CD14-positive monocyte (primary cell): ENCODE measurements at regions not wholly inside any gene's neighbourhood (a gene's known extent, or its start where the extent isn't known, plus 50 kb on each side); places are given as distances from the start of the nearest gene placed in this dataset.

Experiments
- DNase-seq, 3 donors: peaks; one replicate each; pipeline ENCODE4 v3.0.0-alpha.2; 2011 to 2022
- H2AFZ ChIP-seq: 2 replicates; pipeline ENCODE4 v1.6.0; 2012; ENCODE audit warnings: mild to moderate bottlenecking, low read depth, low read length, inconsistent platforms; ENCODE audit not compliant: insufficient read depth, poor library complexity, severe bottlenecking
- H3K27ac ChIP-seq, 2 donors: 1 replicate in 1 of 2; 2 replicates in 1 of 2; pipeline ENCODE4 v1.5.1; 2012 to 2013; ENCODE audit warnings: low read length in 2 of 2, control low read depth in 1 of 2, inconsistent platforms in 1 of 2, low read depth in 1 of 2, mild to moderate bottlenecking in 1 of 2
- H3K27me3 ChIP-seq, 2 donors: one replicate each; pipeline versions ENCODE4 v1.6.0 to v1.6.1; 2011 to 2013; ENCODE audit warnings: low read length in 2 of 2; ENCODE audit not compliant: control insufficient read depth in 2 of 2, insufficient read depth in 2 of 2
- H3K36me3 ChIP-seq, 2 donors: replicated peaks in 1 of 2; 1 replicate in 1 of 2; 2 replicates in 1 of 2; pipeline versions ENCODE4 v1.5.1 to v1.6.1; 2012 to 2013; ENCODE audit warnings: low read length in 2 of 2, control low read depth in 1 of 2, inconsistent platforms in 1 of 2, mild to moderate bottlenecking in 1 of 2; ENCODE audit not compliant: insufficient read depth in 2 of 2, control insufficient read depth in 1 of 2
- H3K4me1 ChIP-seq, 2 donors: 1 replicate in 1 of 2; 2 replicates in 1 of 2; pipeline versions ENCODE4 v1.5.1 to v1.6.1; 2012 to 2013; ENCODE audit warnings: low read length in 2 of 2, control low read depth in 1 of 2, inconsistent platforms in 1 of 2, mild to moderate bottlenecking in 1 of 2, moderate library complexity in 1 of 2; ENCODE audit not compliant: insufficient read depth in 2 of 2, control insufficient read depth in 1 of 2
- H3K4me2 ChIP-seq: replicated peaks from 2 replicates; pipeline ENCODE3; 2012; ENCODE audit warnings: low read length, moderate library complexity, mild to moderate bottlenecking; ENCODE audit not compliant: poor library complexity, severe bottlenecking; ENCODE audit errors: extremely low read depth
- H3K4me3 ChIP-seq, 3 experiments: fragments of 200-600 bp in 1 of 3; sonication (generic) in 1 of 3; replicated peaks in 1 of 3; 1 replicate in 2 of 3; 2 replicates in 1 of 3; pipeline ENCODE4 v1.5.1; 2011 to 2013; ENCODE audit warnings: low read length in 3 of 3, mild to moderate bottlenecking in 3 of 3, control low read depth in 2 of 3, low read depth in 2 of 3, inconsistent platforms in 1 of 3, moderate library complexity in 1 of 3
- H3K79me2 ChIP-seq: 2 replicates; pipeline ENCODE4 v1.6.0; 2012; ENCODE audit warnings: mild to moderate bottlenecking, control low read depth, inconsistent platforms, low read length, moderate library complexity; ENCODE audit not compliant: insufficient read depth
- H3K9ac ChIP-seq: 2 replicates; pipeline ENCODE4 v1.6.0; 2017; ENCODE audit warnings: low read length, mild to moderate bottlenecking; ENCODE audit not compliant: insufficient read depth, poor library complexity, severe bottlenecking
- H3K9me3 ChIP-seq, 2 donors: replicated peaks in 1 of 2; 1 replicate in 1 of 2; 2 replicates in 1 of 2; pipeline versions ENCODE4 v1.5.1 to v1.6.1; 2012 to 2013; ENCODE audit warnings: low read length in 2 of 2, control low read depth in 1 of 2; ENCODE audit not compliant: control insufficient read depth in 1 of 2, insufficient read depth in 1 of 2
- H4K20me1 ChIP-seq: 2 replicates; pipeline ENCODE4 v1.6.0; 2012; ENCODE audit warnings: mild to moderate bottlenecking, low read length, control low read depth, moderate library complexity; ENCODE audit not compliant: insufficient read depth
- H3K27ac Mint-ChIP-seq, 7 donors: one replicate each; pipeline ENCODE4 v1.8.0; 2020; ENCODE audit warnings: mild to moderate bottlenecking in 7 of 7, mixed read lengths in 7 of 7, moderate library complexity in 6 of 7, inconsistent platforms in 2 of 7
- H3K27me3 Mint-ChIP-seq, 3 donors: one replicate each; pipeline ENCODE4 v1.8.0; 2021 to 2022; ENCODE audit warnings: low read depth in 3 of 3, mild to moderate bottlenecking in 3 of 3, mixed read lengths in 3 of 3, moderate library complexity in 3 of 3, inconsistent platforms in 1 of 3
- H3K36me3 Mint-ChIP-seq, 2 donors: one replicate each; pipeline ENCODE4 v1.8.0; 2020; ENCODE audit warnings: mixed read lengths in 2 of 2, inconsistent platforms in 1 of 2, mild to moderate bottlenecking in 1 of 2
- H3K4me1 Mint-ChIP-seq: one replicate; pipeline ENCODE4 v1.8.0; 2020; ENCODE audit warnings: mild to moderate bottlenecking, mixed read lengths
- H3K4me3 Mint-ChIP-seq, 2 donors: one replicate each; pipeline ENCODE4 v1.8.0; 2020; ENCODE audit warnings: mild to moderate bottlenecking in 2 of 2, mixed read lengths in 2 of 2, moderate library complexity in 1 of 2
- H3K9me3 Mint-ChIP-seq, 7 donors: one replicate each; pipeline ENCODE4 v1.8.0; 2020 to 2022; ENCODE audit warnings: mixed read lengths in 7 of 7, mild to moderate bottlenecking in 6 of 7, moderate library complexity in 6 of 7, inconsistent platforms in 2 of 7
- CTCF ChIP-seq: fragments of 200-600 bp; IDR thresholded peaks from one replicate; pipeline ENCODE4 v1.8.0; 2022; ENCODE audit warnings: antibody characterized with exemption, mild to moderate bottlenecking
- WGBS: methylation state at CpG from one replicate; pipeline ENCODE4 v1.1.5; 2013; ENCODE audit warnings: missing lambda C conversion rate; ENCODE audit not compliant: insufficient coverage; 5-methylcytosine and 5-hydroxymethylcytosine counted together
- intact Hi-C, 2 donors: fragments of 100-400 bp; cut with micrococcal nuclease; formaldehyde crosslinking; loops; one replicate each; pipeline versions ENCODE4 v1.15.0 to v1.15.1; 2023

DNA sequence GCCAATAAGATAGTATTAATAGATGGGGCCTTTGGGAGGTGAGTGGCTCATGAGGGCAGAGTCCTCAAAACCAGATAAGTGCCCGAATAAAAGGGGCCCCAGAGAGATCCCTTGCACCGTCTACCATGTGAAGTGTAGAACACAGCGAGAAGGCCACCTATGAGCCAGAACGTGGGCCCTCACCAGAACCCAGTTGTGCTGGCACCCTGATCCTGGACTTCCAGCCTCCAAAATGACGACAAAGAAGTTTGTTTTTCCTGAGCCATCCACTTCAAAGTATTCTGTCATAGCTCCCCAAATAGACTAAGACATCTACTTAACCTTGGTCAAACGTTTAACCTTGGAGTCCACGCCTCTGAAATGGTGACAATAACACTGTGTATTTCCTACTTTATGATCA, 158.1 kb downstream of the EFNB2 start:
- Histone ChIP-seq H3K4me1 (no peaks in the 10 kb centered on the region), H3K27me3 (no peaks in the 10 kb centered on the region), H3K27ac (no peak overlapping the region), H3K4me3 (no peak overlapping the region), H3K9ac (no peak overlapping the region), H2AFZ (no peak overlapping the region), H3K36me3 (no peaks in the 10 kb centered on the region), H3K79me2 (no peaks in the 10 kb centered on the region), H3K9me3 (no peaks in the 10 kb centered on the region), H4K20me1 (no peaks in the 10 kb centered on the region), H3K4me2 (no peak overlapping the region)
- H3K27me3 Mint-ChIP-seq: peaks cover 3 to 13% (median 7%) of the 10 kb centered on the region in 3 donors
- H3K36me3 Mint-ChIP-seq: no peaks in the 10 kb centered on the region
- H3K4me3 Mint-ChIP-seq: no peak overlapping the region
- no peak for DNase-seq
- no peak for TF ChIP-seq CTCF
- WGBS: 94% methylated on average over 5 of the region's 7 CpGs
- no peak overlapping the region for H3K27ac Mint-ChIP-seq
- H3K4me1 Mint-ChIP-seq: no peaks in the 10 kb centered on the region
- intact Hi-C loops: no loop called here
- H3K9me3 Mint-ChIP-seq: peaks cover 0 to 3% (median 1%) of the 10 kb centered on the region in 7 donors

GRCh38 chr13:106376401-106377112, 158.9 kb downstream of the EFNB2 start:
- Histone ChIP-seq H3K27ac (no peak overlapping the region), H3K36me3 (no peaks in the 10 kb centered on the region), H3K79me2 (no peaks in the 10 kb centered on the region), H3K4me2 (no peak overlapping the region), H3K4me3 (no peak overlapping the region), H4K20me1 (no peaks in the 10 kb centered on the region), H3K9ac (no peak overlapping the region), H3K4me1 (no peaks in the 10 kb centered on the region), H3K9me3 (no peaks in the 10 kb centered on the region), H2AFZ (no peak overlapping the region), H3K27me3 (no peaks in the 10 kb centered on the region)
- DNase-seq: no peak
- intact Hi-C loops: no loop called here
- Mint-ChIP-seq H3K36me3 (no peaks in the 10 kb centered on the region), H3K4me1 (no peaks in the 10 kb centered on the region), H3K9me3 (peaks cover 0 to 3% (median 0%) of the 10 kb centered on the region in 7 donors), H3K27me3 (peaks cover 2 to 15% (median 6%) of the 10 kb centered on the region in 3 donors), H3K27ac (no peak overlapping the region), H3K4me3 (no peak overlapping the region)
- TF ChIP-seq CTCF: no peak
- WGBS: 66% methylated on average over 12 of the region's 21 CpGs
